ENCODE measurements at regions not wholly inside any gene's neighbourhood (a gene's known extent, or its start where the extent isn't known, plus 50 kb on each side); places are given as distances from the start of the nearest gene placed in this dataset.

DNA sequence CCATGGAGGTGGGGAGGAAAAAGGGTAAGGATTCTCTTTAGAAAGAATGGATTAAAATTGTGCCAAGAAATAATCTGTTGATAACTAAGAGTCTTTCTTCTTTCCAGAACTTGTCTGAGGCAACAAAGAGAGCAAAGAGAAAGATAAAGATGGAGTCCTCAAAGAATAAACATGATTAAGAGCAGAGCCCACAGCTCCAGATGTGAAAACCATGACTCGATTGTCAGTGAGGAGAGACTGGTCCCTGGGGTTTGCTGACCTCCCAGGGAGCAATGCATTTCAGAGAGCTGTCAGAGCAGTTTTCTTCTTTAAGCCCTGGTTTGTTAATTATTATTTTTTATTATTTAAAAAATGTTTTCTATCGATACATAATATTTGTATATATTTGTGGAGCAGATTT, 74.6 kb downstream of the TMEM100 start:
- no peak for DNase-seq
- WGBS (ENCODE audit: insufficient coverage), result 20% methylated on average over 1 of the region's 2 CpGs
- Histone ChIP-seq H3K27me3 (replicated peaks in 1 of 4; ENCODE audit: control extremely low read depth in 1 of 4, control insufficient read depth in 3 of 4, insufficient read depth in 4 of 4, low read length in 3 of 4) (peaks cover 0 to 8% (median 2%) of the 10 kb centered on the region in 4 experiments), H3K79me2 (ENCODE audit: control insufficient read depth, insufficient read depth, low read length) (no peaks in the 10 kb centered on the region), H3K4me3 (ENCODE audit: control extremely low read depth in 1 of 5, extremely low read depth in 1 of 5, insufficient read depth in 1 of 5, low read depth in 2 of 5, low read length in 4 of 5) (no peak overlapping the region), H3K9me3 (ENCODE audit: control extremely low read depth in 1 of 3, control insufficient read depth in 2 of 3, insufficient read depth in 1 of 3, low read length in 2 of 3) (no peaks in the 10 kb centered on the region), H3K36me3 (replicated peaks in 1 of 2; ENCODE audit: control extremely low read depth in 1 of 2, control insufficient read depth in 1 of 2, extremely low read depth in 1 of 2, insufficient read depth in 2 of 2, low read length in 1 of 2) (no peaks in the 10 kb centered on the region), H3K9ac (ENCODE audit: low read length) (no peak overlapping the region), H4K20me1 (ENCODE audit: control insufficient read depth, insufficient read depth, low read length, poor library complexity, severe bottlenecking) (no peaks in the 10 kb centered on the region), H2AFZ (ENCODE audit: insufficient read depth, low read depth, low read length, poor library complexity, severe bottlenecking) (no peak overlapping the region), H3K4me2 (replicated peaks; ENCODE audit: low read depth, low read length, poor library complexity, severe bottlenecking) (no peak overlapping the region), H3K27ac (ENCODE audit: low read length in 2 of 2) (no peak overlapping the region), H3K4me1 (ENCODE audit: control insufficient read depth in 2 of 2, insufficient read depth in 2 of 2, low read length in 2 of 2) (no peaks in the 10 kb centered on the region)
- no peak overlapping the region for H3K27ac Mint-ChIP-seq
- no peaks in the 10 kb centered on the region for H3K9me3 Mint-ChIP-seq (ENCODE audit: insufficient read depth)
- POLR2A ChIA-PET, result no interaction called here
- CTCF ChIA-PET, result no interaction called here
- intact Hi-C loops (cut with micrococcal nuclease), result no loop called here
- TF ChIP-seq, protein P1, sequence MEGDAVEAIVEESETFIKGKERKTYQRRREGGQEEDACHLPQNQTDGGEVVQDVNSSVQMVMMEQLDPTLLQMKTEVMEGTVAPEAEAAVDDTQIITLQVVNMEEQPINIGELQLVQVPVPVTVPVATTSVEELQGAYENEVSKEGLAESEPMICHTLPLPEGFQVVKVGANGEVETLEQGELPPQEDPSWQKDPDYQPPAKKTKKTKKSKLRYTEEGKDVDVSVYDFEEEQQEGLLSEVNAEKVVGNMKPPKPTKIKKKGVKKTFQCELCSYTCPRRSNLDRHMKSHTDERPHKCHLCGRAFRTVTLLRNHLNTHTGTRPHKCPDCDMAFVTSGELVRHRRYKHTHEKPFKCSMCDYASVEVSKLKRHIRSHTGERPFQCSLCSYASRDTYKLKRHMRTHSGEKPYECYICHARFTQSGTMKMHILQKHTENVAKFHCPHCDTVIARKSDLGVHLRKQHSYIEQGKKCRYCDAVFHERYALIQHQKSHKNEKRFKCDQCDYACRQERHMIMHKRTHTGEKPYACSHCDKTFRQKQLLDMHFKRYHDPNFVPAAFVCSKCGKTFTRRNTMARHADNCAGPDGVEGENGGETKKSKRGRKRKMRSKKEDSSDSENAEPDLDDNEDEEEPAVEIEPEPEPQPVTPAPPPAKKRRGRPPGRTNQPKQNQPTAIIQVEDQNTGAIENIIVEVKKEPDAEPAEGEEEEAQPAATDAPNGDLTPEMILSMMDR (IDR thresholded peaks at IDR 0.05), result no peak
- TF ChIP-seq EZH2 (IDR thresholded peaks at IDR 0.05; ENCODE audit: borderline replicate concordance, insufficient read depth, low read depth, low read length, poor library complexity, severe bottlenecking), result no peak
- H3K27me3 Mint-ChIP-seq, result peaks cover 21% of the 10 kb centered on the region
- H3K4me1 Mint-ChIP-seq, result no peaks in the 10 kb centered on the region
- no peak for ATAC-seq (ENCODE audit: low read depth)
- no peak overlapping the region for H3K4me3 Mint-ChIP-seq

DNA sequence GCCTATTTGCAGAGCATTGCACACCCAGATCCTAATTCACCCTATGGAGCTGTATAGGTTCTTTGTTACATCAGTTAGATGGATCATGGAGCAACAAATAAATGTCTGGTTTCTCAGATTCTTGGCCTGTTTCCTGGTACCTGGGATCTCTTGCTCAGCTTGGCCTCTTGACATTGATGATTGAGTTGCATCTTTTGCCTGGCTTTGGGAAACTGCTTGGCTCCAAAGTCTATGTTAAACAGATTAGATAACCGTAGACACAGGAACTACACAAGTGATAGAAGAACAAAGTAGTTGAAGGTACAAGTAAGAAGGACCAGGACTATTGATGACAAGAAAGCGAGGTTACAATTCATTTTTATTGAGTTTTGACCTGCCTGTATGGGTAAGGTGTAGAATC, 77.3 kb downstream of the TMEM100 start:
- no peak for TF ChIP-seq EZH2 (IDR thresholded peaks at IDR 0.05; ENCODE audit: borderline replicate concordance, insufficient read depth, low read depth, low read length, poor library complexity, severe bottlenecking)
- TF ChIP-seq, protein P1 (IDR thresholded peaks at IDR 0.05), result no peak
- H4K20me1 ChIP-seq (ENCODE audit: control insufficient read depth, insufficient read depth, low read length, poor library complexity, severe bottlenecking), result no peaks in the 10 kb centered on the region
- DNase-seq (no peak), ATAC-seq (ENCODE audit: low read depth) (no peak)
- ChIA-PET POLR2A (no interaction called here), CTCF (no interaction called here)
- no peak overlapping the region for H3K27ac ChIP-seq (ENCODE audit: low read length in 2 of 2)
- H3K27me3 ChIP-seq (replicated peaks in 1 of 4; ENCODE audit: control extremely low read depth in 1 of 4, control insufficient read depth in 3 of 4, insufficient read depth in 4 of 4, low read length in 3 of 4), result peaks cover 0 to 8% (median 2%) of the 10 kb centered on the region in 4 experiments
- no peak overlapping the region for H3K4me2 ChIP-seq (replicated peaks; ENCODE audit: low read depth, low read length, poor library complexity, severe bottlenecking)
- WGBS (ENCODE audit: insufficient coverage), result 100% methylated on average over 2 of the region's 2 CpGs
- no peaks in the 10 kb centered on the region for H3K9me3 Mint-ChIP-seq (ENCODE audit: insufficient read depth)
- H3K4me1 ChIP-seq (ENCODE audit: control insufficient read depth in 2 of 2, insufficient read depth in 2 of 2, low read length in 2 of 2), result no peaks in the 10 kb centered on the region
- H3K4me1 Mint-ChIP-seq, result no peaks in the 10 kb centered on the region
- H3K4me3 ChIP-seq (ENCODE audit: control extremely low read depth in 1 of 5, extremely low read depth in 1 of 5, insufficient read depth in 1 of 5, low read depth in 2 of 5, low read length in 4 of 5), result no peak overlapping the region
- no peak overlapping the region for H3K4me3 Mint-ChIP-seq
- no peak overlapping the region for H3K27ac Mint-ChIP-seq
- H3K36me3 ChIP-seq (replicated peaks in 1 of 2; ENCODE audit: control extremely low read depth in 1 of 2, control insufficient read depth in 1 of 2, extremely low read depth in 1 of 2, insufficient read depth in 2 of 2, low read length in 1 of 2), result no peaks in the 10 kb centered on the region
- H3K79me2 ChIP-seq (ENCODE audit: control insufficient read depth, insufficient read depth, low read length), result no peaks in the 10 kb centered on the region
- H3K9ac ChIP-seq (ENCODE audit: low read length), result no peak overlapping the region
- peaks cover 21% of the 10 kb centered on the region for H3K27me3 Mint-ChIP-seq
- H3K9me3 ChIP-seq (ENCODE audit: control extremely low read depth in 1 of 3, control insufficient read depth in 2 of 3, insufficient read depth in 1 of 3, low read length in 2 of 3), result peaks cover 0 to under 1% (median 0%) of the 10 kb centered on the region in 3 donors
- H2AFZ ChIP-seq (ENCODE audit: insufficient read depth, low read depth, low read length, poor library complexity, severe bottlenecking), result no peak overlapping the region
- intact Hi-C loops (cut with micrococcal nuclease), result no loop called here
